Mesodermal cell (in vitro differentiated cells): ENCODE measurements at regions not wholly inside any gene's neighbourhood (a gene's known extent, or its start where the extent isn't known, plus 50 kb on each side); places are given as distances from the start of the nearest gene placed in this dataset.

Source experiments
- H3K27ac ChIP-seq: 2 replicates; pipeline ENCODE4 v1.7.0; 2013; ENCODE audit warnings: mild to moderate bottlenecking, low read depth, low read length, moderate library complexity; ENCODE audit not compliant: severe bottlenecking
- H3K36me3 ChIP-seq: 2 replicates; pipeline ENCODE4 v1.7.1; 2013; ENCODE audit warnings: mild to moderate bottlenecking, low read length, moderate library complexity; ENCODE audit not compliant: control insufficient read depth, insufficient read depth
- H3K4me1 ChIP-seq: one replicate; pipeline ENCODE4 v1.7.1; 2013; ENCODE audit warnings: mild to moderate bottlenecking, low read length; ENCODE audit not compliant: insufficient read depth, control insufficient read depth, poor library complexity, severe bottlenecking
- H3K4me3 ChIP-seq: 2 replicates; pipeline ENCODE4 v1.7.0; 2013; ENCODE audit warnings: low read length, control low read depth, mild to moderate bottlenecking; ENCODE audit not compliant: insufficient read depth, poor library complexity, severe bottlenecking; ENCODE audit errors: extremely low read depth
- H3K9me3 ChIP-seq: 2 replicates; pipeline ENCODE4 v1.7.1; 2013; ENCODE audit warnings: mild to moderate bottlenecking, low read length, moderate library complexity; ENCODE audit not compliant: control insufficient read depth
- WGBS, 2 experiments: methylation state at CpG; one replicate each; pipeline ENCODE4 v1.1.5; 2013; ENCODE audit warnings: missing lambda C conversion rate in 2 of 2; ENCODE audit not compliant: insufficient coverage in 2 of 2; 5-methylcytosine and 5-hydroxymethylcytosine counted together

DNA sequence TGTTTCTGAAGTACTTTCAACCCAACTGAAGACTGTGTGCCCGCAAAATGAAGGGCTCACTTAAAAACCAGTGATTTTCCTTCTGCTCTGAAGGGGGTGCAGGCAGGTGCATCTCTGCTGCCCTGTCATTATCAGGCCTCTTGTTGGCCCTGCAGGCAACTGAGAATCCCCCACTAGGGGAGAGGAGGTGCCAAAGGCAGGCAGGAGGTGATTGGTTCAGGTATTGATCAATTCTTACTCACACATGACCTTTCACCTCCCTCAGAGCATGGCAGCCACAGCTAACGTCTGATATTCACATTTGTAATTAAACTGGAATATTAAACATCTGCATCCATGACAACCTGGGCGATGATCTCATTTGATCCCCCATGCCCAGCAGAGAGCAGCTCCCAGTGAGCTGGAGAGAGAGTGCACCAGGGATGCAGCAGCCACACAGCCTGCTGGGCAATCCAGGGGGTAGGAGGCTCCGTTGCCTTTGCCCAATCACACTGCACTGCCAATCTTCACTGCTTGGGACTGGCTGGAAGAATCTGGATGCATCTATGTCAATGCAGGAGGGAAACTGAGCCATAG lies 267.9 kb upstream of the TSHZ3 start:
- 62 to 100% methylated on average over 2 of the region's 4 CpGs for WGBS, 2 experiments
- Histone ChIP-seq H3K36me3 (no peaks in the 10 kb centered on the region), H3K4me1 (peaks cover 4% of the 10 kb centered on the region), H3K4me3 (no peak overlapping the region), H3K27ac (no peak overlapping the region), H3K9me3 (peaks cover 4% of the 10 kb centered on the region)

GRCh38 chr19:31625056-31625455 lies 275.8 kb upstream of the TSHZ3 start:
- Histone ChIP-seq H3K27ac (no peak overlapping the region), H3K36me3 (no peaks in the 10 kb centered on the region), H3K4me3 (no peak overlapping the region), H3K4me1 (no peaks in the 10 kb centered on the region), H3K9me3 (peaks cover 4% of the 10 kb centered on the region)
- 74 to 91% methylated on average over 3 to 4 of the region's 4 CpGs for WGBS, 2 experiments

GRCh38 chr19:31625575-31625974 lies 276.3 kb upstream of the TSHZ3 start:
- peaks cover 4% of the 10 kb centered on the region for H3K9me3 ChIP-seq
- no CpG with 5 or more reads among the region's 1 CpG for WGBS, 2 experiments
- H3K27ac ChIP-seq = no peak overlapping the region
- H3K36me3 ChIP-seq = no peaks in the 10 kb centered on the region
- no peaks in the 10 kb centered on the region for H3K4me1 ChIP-seq
- H3K4me3 ChIP-seq = no peak overlapping the region

GRCh38 chr19:31626941-31627340 lies 277.7 kb upstream of the TSHZ3 start:
- no peaks in the 10 kb centered on the region for H3K9me3 ChIP-seq
- WGBS, 2 experiments = 80 to 93% methylated on average over 3 of the region's 5 CpGs
- H3K4me3 ChIP-seq = no peak overlapping the region
- H3K4me1 ChIP-seq = no peaks in the 10 kb centered on the region
- no peak overlapping the region for H3K27ac ChIP-seq
- H3K36me3 ChIP-seq = no peaks in the 10 kb centered on the region

GRCh38 chr19:31627620-31628365 lies 278.6 kb upstream of the TSHZ3 start:
- H3K4me3 ChIP-seq = no peak overlapping the region
- no peaks in the 10 kb centered on the region for H3K36me3 ChIP-seq
- WGBS, 2 experiments = 88 to 95% methylated on average over 22 to 23 of the region's 23 CpGs
- no peaks in the 10 kb centered on the region for H3K9me3 ChIP-seq
- H3K4me1 ChIP-seq = no peaks in the 10 kb centered on the region
- H3K27ac ChIP-seq = no peak overlapping the region

DNA sequence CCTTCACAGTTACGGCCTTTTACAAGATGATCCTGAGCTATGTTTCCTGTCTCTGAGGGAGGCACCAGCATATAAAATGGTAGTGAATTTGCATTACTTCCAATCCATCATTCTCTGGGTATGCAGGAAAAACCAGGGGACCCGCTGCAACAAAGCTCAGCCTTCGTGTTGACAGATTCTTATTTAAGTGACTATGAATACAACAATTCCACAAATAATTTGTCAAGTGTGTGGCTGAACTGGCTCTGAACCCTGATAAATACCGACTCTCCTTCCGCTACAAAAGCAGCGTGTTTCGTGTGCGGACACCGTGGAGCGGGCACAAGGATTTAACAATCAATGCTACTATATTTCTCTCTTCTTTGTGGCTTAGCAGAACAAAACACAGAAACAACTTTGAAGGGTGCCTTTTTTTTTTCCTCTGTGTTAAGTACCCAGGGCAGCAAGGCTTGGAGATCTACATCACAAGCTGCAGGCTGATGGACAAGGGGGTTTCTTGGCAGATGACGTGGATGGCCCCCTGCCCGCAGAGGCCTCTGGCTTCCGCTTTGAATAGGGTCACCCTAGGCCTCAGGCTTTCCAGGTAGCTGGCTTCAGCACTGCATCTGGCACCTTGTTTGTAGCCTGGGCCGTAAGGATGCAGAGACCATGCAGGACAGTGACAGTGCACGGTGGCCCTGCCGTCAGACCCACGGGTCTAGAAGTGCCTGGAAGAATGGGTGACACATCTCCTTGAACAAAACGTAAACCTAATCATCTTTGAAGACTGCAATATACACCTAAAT lies 280.5 kb upstream of the TSHZ3 start:
- Histone ChIP-seq H3K36me3 (no peaks in the 10 kb centered on the region), H3K27ac (no peak overlapping the region), H3K4me1 (no peaks in the 10 kb centered on the region), H3K9me3 (no peaks in the 10 kb centered on the region), H3K4me3 (no peak overlapping the region)
- WGBS, 2 experiments = 91 to 93% methylated on average over 13 to 14 of the region's 18 CpGs

- Histone ChIP-seq H3K36me3 (no peaks in the 10 kb centered on the region), H3K4me3 (no peak overlapping the region), H3K9me3 (no peaks in the 10 kb centered on the region), H3K4me1 (no peaks in the 10 kb centered on the region), H3K27ac (no peak overlapping the region)
- WGBS, 2 experiments = 89 to 99% methylated on average over 8 of the region's 8 CpGs
Measured at GRCh38 chr19:31633014-31633413, 283.8 kb upstream of the TSHZ3 start.

DNA sequence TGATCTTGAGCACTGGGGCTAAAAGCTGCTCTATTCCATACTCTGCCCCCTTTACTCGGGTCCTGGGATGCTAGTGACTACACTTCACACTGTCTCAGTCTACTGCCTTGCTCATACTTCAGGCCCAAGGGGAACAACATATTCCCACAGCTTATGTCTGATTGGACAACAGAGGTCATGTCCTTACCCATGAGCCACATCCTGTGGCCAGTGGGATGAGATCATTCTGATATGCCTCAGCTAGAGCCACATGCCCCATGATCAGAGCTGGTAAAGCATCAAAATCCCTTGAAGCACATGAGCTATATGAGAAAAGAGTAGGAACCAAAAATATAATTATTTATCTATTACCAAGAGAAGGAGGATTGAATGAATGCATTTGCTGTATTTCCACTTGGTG lies 290.1 kb upstream of the TSHZ3 start:
- H3K4me1 ChIP-seq = no peaks in the 10 kb centered on the region
- 92 to 100% methylated on average over 1 of the region's 1 CpG for WGBS, 2 experiments
- no peak overlapping the region for H3K4me3 ChIP-seq
- H3K27ac ChIP-seq = no peak overlapping the region
- no peaks in the 10 kb centered on the region for H3K9me3 ChIP-seq
- no peaks in the 10 kb centered on the region for H3K36me3 ChIP-seq

- 83 to 95% methylated on average over 2 of the region's 2 CpGs for WGBS, 2 experiments
- H3K4me1 ChIP-seq = no peaks in the 10 kb centered on the region
- H3K36me3 ChIP-seq = no peaks in the 10 kb centered on the region
- H3K27ac ChIP-seq = no peak overlapping the region
- no peaks in the 10 kb centered on the region for H3K9me3 ChIP-seq
- H3K4me3 ChIP-seq = no peak overlapping the region
Measured at GRCh38 chr19:31641591-31641990, 292.4 kb upstream of the TSHZ3 start.

- WGBS, 2 experiments = 84 to 85% methylated on average over 8 to 9 of the region's 9 CpGs
- Histone ChIP-seq H3K9me3 (no peaks in the 10 kb centered on the region), H3K27ac (no peak overlapping the region), H3K36me3 (no peaks in the 10 kb centered on the region), H3K4me3 (no peak overlapping the region), H3K4me1 (no peaks in the 10 kb centered on the region)
Measured at GRCh38 chr19:31648347-31648746, 299.1 kb upstream of the TSHZ3 start.

- Histone ChIP-seq H3K36me3 (no peaks in the 10 kb centered on the region), H3K4me1 (peaks cover 10% of the 10 kb centered on the region), H3K9me3 (no peaks in the 10 kb centered on the region), H3K27ac (no peak overlapping the region), H3K4me3 (no peak overlapping the region)
- WGBS, 2 experiments = 84 to 95% methylated on average over 6 to 8 of the region's 9 CpGs
Measured at GRCh38 chr19:31656507-31656906, 307.3 kb upstream of the TSHZ3 start.
